CD14-positive monocyte (primary cell): ENCODE measurements at regions not wholly inside any gene's neighbourhood (a gene's known extent, or its start where the extent isn't known, plus 50 kb on each side); places are given as distances from the start of the nearest gene placed in this dataset.

Source experiments
- DNase-seq, 3 donors: peaks; one replicate each; pipeline ENCODE4 v3.0.0-alpha.2; 2011 to 2022
- H2AFZ ChIP-seq: 2 replicates; pipeline ENCODE4 v1.6.0; 2012; ENCODE audit warnings: mild to moderate bottlenecking, low read depth, low read length, inconsistent platforms; ENCODE audit not compliant: insufficient read depth, poor library complexity, severe bottlenecking
- H3K27ac ChIP-seq, 2 donors: 1 replicate in 1 of 2; 2 replicates in 1 of 2; pipeline ENCODE4 v1.5.1; 2012 to 2013; ENCODE audit warnings: low read length in 2 of 2, control low read depth in 1 of 2, inconsistent platforms in 1 of 2, low read depth in 1 of 2, mild to moderate bottlenecking in 1 of 2
- H3K27me3 ChIP-seq, 2 donors: one replicate each; pipeline versions ENCODE4 v1.6.0 to v1.6.1; 2011 to 2013; ENCODE audit warnings: low read length in 2 of 2; ENCODE audit not compliant: control insufficient read depth in 2 of 2, insufficient read depth in 2 of 2
- H3K36me3 ChIP-seq, 2 donors: replicated peaks in 1 of 2; 1 replicate in 1 of 2; 2 replicates in 1 of 2; pipeline versions ENCODE4 v1.5.1 to v1.6.1; 2012 to 2013; ENCODE audit warnings: low read length in 2 of 2, control low read depth in 1 of 2, inconsistent platforms in 1 of 2, mild to moderate bottlenecking in 1 of 2; ENCODE audit not compliant: insufficient read depth in 2 of 2, control insufficient read depth in 1 of 2
- H3K4me1 ChIP-seq, 2 donors: 1 replicate in 1 of 2; 2 replicates in 1 of 2; pipeline versions ENCODE4 v1.5.1 to v1.6.1; 2012 to 2013; ENCODE audit warnings: low read length in 2 of 2, control low read depth in 1 of 2, inconsistent platforms in 1 of 2, mild to moderate bottlenecking in 1 of 2, moderate library complexity in 1 of 2; ENCODE audit not compliant: insufficient read depth in 2 of 2, control insufficient read depth in 1 of 2
- H3K4me2 ChIP-seq: replicated peaks from 2 replicates; pipeline ENCODE3; 2012; ENCODE audit warnings: low read length, moderate library complexity, mild to moderate bottlenecking; ENCODE audit not compliant: poor library complexity, severe bottlenecking; ENCODE audit errors: extremely low read depth
- H3K4me3 ChIP-seq, 3 experiments: fragments of 200-600 bp in 1 of 3; sonication (generic) in 1 of 3; replicated peaks in 1 of 3; 1 replicate in 2 of 3; 2 replicates in 1 of 3; pipeline ENCODE4 v1.5.1; 2011 to 2013; ENCODE audit warnings: low read length in 3 of 3, mild to moderate bottlenecking in 3 of 3, control low read depth in 2 of 3, low read depth in 2 of 3, inconsistent platforms in 1 of 3, moderate library complexity in 1 of 3
- H3K79me2 ChIP-seq: 2 replicates; pipeline ENCODE4 v1.6.0; 2012; ENCODE audit warnings: mild to moderate bottlenecking, control low read depth, inconsistent platforms, low read length, moderate library complexity; ENCODE audit not compliant: insufficient read depth
- H3K9ac ChIP-seq: 2 replicates; pipeline ENCODE4 v1.6.0; 2017; ENCODE audit warnings: low read length, mild to moderate bottlenecking; ENCODE audit not compliant: insufficient read depth, poor library complexity, severe bottlenecking
- H3K9me3 ChIP-seq, 2 donors: replicated peaks in 1 of 2; 1 replicate in 1 of 2; 2 replicates in 1 of 2; pipeline versions ENCODE4 v1.5.1 to v1.6.1; 2012 to 2013; ENCODE audit warnings: low read length in 2 of 2, control low read depth in 1 of 2; ENCODE audit not compliant: control insufficient read depth in 1 of 2, insufficient read depth in 1 of 2
- H4K20me1 ChIP-seq: 2 replicates; pipeline ENCODE4 v1.6.0; 2012; ENCODE audit warnings: mild to moderate bottlenecking, low read length, control low read depth, moderate library complexity; ENCODE audit not compliant: insufficient read depth
- H3K27ac Mint-ChIP-seq, 7 donors: one replicate each; pipeline ENCODE4 v1.8.0; 2020; ENCODE audit warnings: mild to moderate bottlenecking in 7 of 7, mixed read lengths in 7 of 7, moderate library complexity in 6 of 7, inconsistent platforms in 2 of 7
- H3K27me3 Mint-ChIP-seq, 3 donors: one replicate each; pipeline ENCODE4 v1.8.0; 2021 to 2022; ENCODE audit warnings: low read depth in 3 of 3, mild to moderate bottlenecking in 3 of 3, mixed read lengths in 3 of 3, moderate library complexity in 3 of 3, inconsistent platforms in 1 of 3
- H3K36me3 Mint-ChIP-seq, 2 donors: one replicate each; pipeline ENCODE4 v1.8.0; 2020; ENCODE audit warnings: mixed read lengths in 2 of 2, inconsistent platforms in 1 of 2, mild to moderate bottlenecking in 1 of 2
- H3K4me1 Mint-ChIP-seq: one replicate; pipeline ENCODE4 v1.8.0; 2020; ENCODE audit warnings: mild to moderate bottlenecking, mixed read lengths
- H3K4me3 Mint-ChIP-seq, 2 donors: one replicate each; pipeline ENCODE4 v1.8.0; 2020; ENCODE audit warnings: mild to moderate bottlenecking in 2 of 2, mixed read lengths in 2 of 2, moderate library complexity in 1 of 2
- H3K9me3 Mint-ChIP-seq, 7 donors: one replicate each; pipeline ENCODE4 v1.8.0; 2020 to 2022; ENCODE audit warnings: mixed read lengths in 7 of 7, mild to moderate bottlenecking in 6 of 7, moderate library complexity in 6 of 7, inconsistent platforms in 2 of 7
- CTCF ChIP-seq: fragments of 200-600 bp; IDR thresholded peaks from one replicate; pipeline ENCODE4 v1.8.0; 2022; ENCODE audit warnings: antibody characterized with exemption, mild to moderate bottlenecking
- WGBS: methylation state at CpG from one replicate; pipeline ENCODE4 v1.1.5; 2013; ENCODE audit warnings: missing lambda C conversion rate; ENCODE audit not compliant: insufficient coverage; 5-methylcytosine and 5-hydroxymethylcytosine counted together
- intact Hi-C, 2 donors: fragments of 100-400 bp; cut with micrococcal nuclease; formaldehyde crosslinking; loops; one replicate each; pipeline versions ENCODE4 v1.15.0 to v1.15.1; 2023

GRCh38 chr15:97410897-97411575, 549.5 kb upstream of the ARRDC4 start:
- no peak overlapping the region for H3K27ac ChIP-seq
- no CpG with 5 or more reads among the region's 5 CpGs for WGBS
- Mint-ChIP-seq H3K36me3 (no peaks in the 10 kb centered on the region), H3K4me1 (no peaks in the 10 kb centered on the region), H3K4me3 (no peak overlapping the region), H3K27ac (no peak overlapping the region), H3K27me3 (no peaks in the 10 kb centered on the region), H3K9me3 (peaks cover 0 to 7% (median under 1%) of the 10 kb centered on the region in 7 donors)
- no peak for DNase-seq
- intact Hi-C loops = no loop called here
- no peaks in the 10 kb centered on the region for H3K27me3 ChIP-seq
- H3K9me3 ChIP-seq = no peaks in the 10 kb centered on the region
- no peaks in the 10 kb centered on the region for H3K4me1 ChIP-seq
- H3K79me2 ChIP-seq = no peaks in the 10 kb centered on the region
- H3K4me2 ChIP-seq = no peak overlapping the region
- no peaks in the 10 kb centered on the region for H4K20me1 ChIP-seq
- H2AFZ ChIP-seq = no peak overlapping the region
- no peaks in the 10 kb centered on the region for H3K36me3 ChIP-seq
- no peak overlapping the region for H3K9ac ChIP-seq
- TF ChIP-seq CTCF = no peak
- no peak overlapping the region for H3K4me3 ChIP-seq

- Mint-ChIP-seq H3K9me3 (peaks cover 0 to 17% (median 12%) of the 10 kb centered on the region in 7 donors), H3K27ac (no peak overlapping the region), H3K4me1 (no peaks in the 10 kb centered on the region), H3K4me3 (no peak overlapping the region), H3K36me3 (no peaks in the 10 kb centered on the region), H3K27me3 (no peaks in the 10 kb centered on the region)
- no peak for DNase-seq
- Histone ChIP-seq H3K27ac (no peak overlapping the region), H3K36me3 (no peaks in the 10 kb centered on the region), H2AFZ (no peak overlapping the region), H3K4me2 (no peak overlapping the region), H3K79me2 (no peaks in the 10 kb centered on the region), H3K9ac (no peak overlapping the region), H3K4me3 (no peak overlapping the region), H4K20me1 (no peaks in the 10 kb centered on the region), H3K27me3 (no peaks in the 10 kb centered on the region), H3K4me1 (no peaks in the 10 kb centered on the region), H3K9me3 (peaks cover 4 to 5% of the 10 kb centered on the region in 2 donors)
- intact Hi-C loops = no loop called here
- WGBS = no CpG with 5 or more reads among the region's 1 CpG
- no peak for TF ChIP-seq CTCF
Measured at GRCh38 chr15:97420130-97420529, 540.4 kb upstream of the ARRDC4 start.
